Esophagus squamous epithelium (tissue), 4 donors: ENCODE measurements at regions not wholly inside any gene's neighbourhood (a gene's known extent, or its start where the extent isn't known, plus 50 kb on each side); places are given as distances from the start of the nearest gene placed in this dataset.

Source experiments
- POLR2A ChIP-seq, 4 donors: fragments of 450-650 bp; IDR thresholded peaks; one replicate each; pipeline ENCODE4 v1.6.1; 2017; ENCODE audit warnings: antibody characterized with exemption in 4 of 4, mild to moderate bottlenecking in 4 of 4, moderate library complexity in 3 of 4
- TF ChIP-seq, protein P1 (sequence below), 6 experiments: fragments of 450-650 bp in 4 of 6; fragments of 200-600 bp in 2 of 6; sonication (generic) in 2 of 6; IDR thresholded peaks; one replicate each; pipeline ENCODE4 v1.5.1; 2016 to 2019; ENCODE audit warnings: antibody characterized with exemption in 6 of 6, mild to moderate bottlenecking in 4 of 6, moderate library complexity in 4 of 6

GRCh38 chr2:234643407-234643806 is 146.5 kb upstream of the ARL4C start:
- TF ChIP-seq POLR2A (IDR thresholded peaks at IDR 0.05), result no peak
- TF ChIP-seq, protein P1, sequence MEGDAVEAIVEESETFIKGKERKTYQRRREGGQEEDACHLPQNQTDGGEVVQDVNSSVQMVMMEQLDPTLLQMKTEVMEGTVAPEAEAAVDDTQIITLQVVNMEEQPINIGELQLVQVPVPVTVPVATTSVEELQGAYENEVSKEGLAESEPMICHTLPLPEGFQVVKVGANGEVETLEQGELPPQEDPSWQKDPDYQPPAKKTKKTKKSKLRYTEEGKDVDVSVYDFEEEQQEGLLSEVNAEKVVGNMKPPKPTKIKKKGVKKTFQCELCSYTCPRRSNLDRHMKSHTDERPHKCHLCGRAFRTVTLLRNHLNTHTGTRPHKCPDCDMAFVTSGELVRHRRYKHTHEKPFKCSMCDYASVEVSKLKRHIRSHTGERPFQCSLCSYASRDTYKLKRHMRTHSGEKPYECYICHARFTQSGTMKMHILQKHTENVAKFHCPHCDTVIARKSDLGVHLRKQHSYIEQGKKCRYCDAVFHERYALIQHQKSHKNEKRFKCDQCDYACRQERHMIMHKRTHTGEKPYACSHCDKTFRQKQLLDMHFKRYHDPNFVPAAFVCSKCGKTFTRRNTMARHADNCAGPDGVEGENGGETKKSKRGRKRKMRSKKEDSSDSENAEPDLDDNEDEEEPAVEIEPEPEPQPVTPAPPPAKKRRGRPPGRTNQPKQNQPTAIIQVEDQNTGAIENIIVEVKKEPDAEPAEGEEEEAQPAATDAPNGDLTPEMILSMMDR (IDR thresholded peaks at IDR 0.05), result no peak
